Inferior parietal cortex (tissue), 1 donor: ENCODE measurements at regions not wholly inside any gene's neighbourhood (a gene's known extent, or its start where the extent isn't known, plus 50 kb on each side); places are given as distances from the start of the nearest gene placed in this dataset.

Experiments used
- DNase-seq: peaks from one replicate; pipeline ENCODE4 v3.0.0-alpha.2; 2016; ENCODE audit errors: extremely low spot score

GRCh38 chr16:86806181-86806837 lies 228.0 kb downstream of the FOXL1 start:
- DNase-seq = no peak

- no peak for DNase-seq
These were observed 228.5 kb downstream of the FOXL1 start for GRCh38 chr16:86806838-86807351.

GRCh38 chr16:86808863-86809444 lies 230.6 kb downstream of the FOXL1 start:
- no peak for DNase-seq

- no peak for DNase-seq
These were observed 231.2 kb downstream of the FOXL1 start for GRCh38 chr16:86809458-86809955.

- DNase-seq = no peak
These were observed 231.7 kb downstream of the FOXL1 start for GRCh38 chr16:86810062-86810461.

- no peak for DNase-seq
These were observed 234.1 kb downstream of the FOXL1 start for GRCh38 chr16:86812363-86812970.

- DNase-seq = no peak
These were observed 235.9 kb downstream of the FOXL1 start for GRCh38 chr16:86814256-86814655.

GRCh38 chr16:86816930-86817625 lies 238.7 kb downstream of the FOXL1 start:
- DNase-seq = no peak

GRCh38 chr16:86818671-86819532 lies 240.6 kb downstream of the FOXL1 start:
- DNase-seq = no peak

GRCh38 chr16:86819533-86819892 lies 241.2 kb downstream of the FOXL1 start:
- no peak for DNase-seq

GRCh38 chr16:86821895-86822294 lies 243.5 kb downstream of the FOXL1 start:
- no peak for DNase-seq

- no peak for DNase-seq
These were observed 244.8 kb downstream of the FOXL1 start for GRCh38 chr16:86823125-86823524.

GRCh38 chr16:86823888-86824671 lies 245.7 kb downstream of the FOXL1 start:
- DNase-seq = peak; percentile 4

- no peak for DNase-seq
These were observed 246.5 kb downstream of the FOXL1 start for GRCh38 chr16:86824751-86825296.

GRCh38 chr16:86825631-86826030 lies 247.3 kb downstream of the FOXL1 start:
- DNase-seq = no peak

- DNase-seq = no peak
These were observed 248.6 kb downstream of the FOXL1 start for GRCh38 chr16:86826941-86827340.

GRCh38 chr16:86827521-86827920 lies 249.2 kb downstream of the FOXL1 start:
- DNase-seq = no peak

GRCh38 chr16:86828202-86828601 lies 249.9 kb downstream of the FOXL1 start:
- DNase-seq = no peak

GRCh38 chr16:86828653-86829052 lies 250.3 kb downstream of the FOXL1 start:
- DNase-seq = no peak

- no peak for DNase-seq
These were observed 253.0 kb downstream of the FOXL1 start for GRCh38 chr16:86831366-86831765.
